AG10803 (cell line): ENCODE measurements at regions not wholly inside any gene's neighbourhood (a gene's known extent, or its start where the extent isn't known, plus 50 kb on each side); places are given as distances from the start of the nearest gene placed in this dataset.

Source experiments
- DNase-seq: peaks from one replicate; pipeline ENCODE4 v3.0.0; 2010; ENCODE audit warnings: low read depth
- H3K4me3 ChIP-seq: 2 replicates; pipeline ENCODE4 v1.5.1; 2011; ENCODE audit warnings: mild to moderate bottlenecking, low read length, control low read depth
- TF ChIP-seq, protein P1 (sequence below): conservative IDR thresholded peaks from 2 replicates; pipeline ENCODE4 v1.5.1; 2011; ENCODE audit warnings: mild to moderate bottlenecking, low read length, control low read depth, inconsistent platforms

DNA sequence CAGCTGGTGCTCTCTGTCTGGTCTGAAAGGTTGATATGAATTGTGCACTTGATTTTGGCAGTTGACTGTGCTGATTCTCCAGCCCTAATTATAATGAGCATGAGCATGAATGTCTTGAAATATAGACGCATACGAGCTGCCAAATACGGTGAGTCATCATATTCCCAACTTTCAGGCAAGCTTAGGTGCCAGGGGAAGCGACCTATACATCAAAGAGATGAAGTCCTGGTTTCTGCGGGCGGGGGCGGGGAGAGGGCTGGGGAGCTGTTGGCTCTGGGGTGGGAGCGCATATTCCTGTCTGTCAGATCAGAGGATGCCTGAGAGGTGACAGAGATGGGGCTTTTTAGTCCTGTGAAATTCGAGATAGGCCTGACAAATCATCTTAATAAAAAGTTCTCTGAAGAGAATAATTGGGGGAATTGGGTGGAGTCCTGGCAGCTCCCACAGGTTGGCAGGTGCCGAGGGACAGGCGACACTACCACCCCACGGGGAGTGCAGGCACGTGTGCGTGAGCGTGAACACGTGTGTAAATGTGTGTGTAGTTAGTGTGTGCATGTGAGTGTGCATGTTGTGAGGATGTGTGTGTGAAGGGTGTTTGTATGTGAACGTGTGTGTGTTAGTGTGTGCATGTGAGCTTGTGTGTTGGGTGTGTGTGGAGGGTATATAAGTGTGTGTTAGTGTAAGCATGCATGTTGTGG is 865.3 kb downstream of the TBC1D22A start:
- DNase-seq = no peak
- H3K4me3 ChIP-seq = no peak overlapping the region
- TF ChIP-seq, protein P1, sequence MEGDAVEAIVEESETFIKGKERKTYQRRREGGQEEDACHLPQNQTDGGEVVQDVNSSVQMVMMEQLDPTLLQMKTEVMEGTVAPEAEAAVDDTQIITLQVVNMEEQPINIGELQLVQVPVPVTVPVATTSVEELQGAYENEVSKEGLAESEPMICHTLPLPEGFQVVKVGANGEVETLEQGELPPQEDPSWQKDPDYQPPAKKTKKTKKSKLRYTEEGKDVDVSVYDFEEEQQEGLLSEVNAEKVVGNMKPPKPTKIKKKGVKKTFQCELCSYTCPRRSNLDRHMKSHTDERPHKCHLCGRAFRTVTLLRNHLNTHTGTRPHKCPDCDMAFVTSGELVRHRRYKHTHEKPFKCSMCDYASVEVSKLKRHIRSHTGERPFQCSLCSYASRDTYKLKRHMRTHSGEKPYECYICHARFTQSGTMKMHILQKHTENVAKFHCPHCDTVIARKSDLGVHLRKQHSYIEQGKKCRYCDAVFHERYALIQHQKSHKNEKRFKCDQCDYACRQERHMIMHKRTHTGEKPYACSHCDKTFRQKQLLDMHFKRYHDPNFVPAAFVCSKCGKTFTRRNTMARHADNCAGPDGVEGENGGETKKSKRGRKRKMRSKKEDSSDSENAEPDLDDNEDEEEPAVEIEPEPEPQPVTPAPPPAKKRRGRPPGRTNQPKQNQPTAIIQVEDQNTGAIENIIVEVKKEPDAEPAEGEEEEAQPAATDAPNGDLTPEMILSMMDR = no peak

DNA sequence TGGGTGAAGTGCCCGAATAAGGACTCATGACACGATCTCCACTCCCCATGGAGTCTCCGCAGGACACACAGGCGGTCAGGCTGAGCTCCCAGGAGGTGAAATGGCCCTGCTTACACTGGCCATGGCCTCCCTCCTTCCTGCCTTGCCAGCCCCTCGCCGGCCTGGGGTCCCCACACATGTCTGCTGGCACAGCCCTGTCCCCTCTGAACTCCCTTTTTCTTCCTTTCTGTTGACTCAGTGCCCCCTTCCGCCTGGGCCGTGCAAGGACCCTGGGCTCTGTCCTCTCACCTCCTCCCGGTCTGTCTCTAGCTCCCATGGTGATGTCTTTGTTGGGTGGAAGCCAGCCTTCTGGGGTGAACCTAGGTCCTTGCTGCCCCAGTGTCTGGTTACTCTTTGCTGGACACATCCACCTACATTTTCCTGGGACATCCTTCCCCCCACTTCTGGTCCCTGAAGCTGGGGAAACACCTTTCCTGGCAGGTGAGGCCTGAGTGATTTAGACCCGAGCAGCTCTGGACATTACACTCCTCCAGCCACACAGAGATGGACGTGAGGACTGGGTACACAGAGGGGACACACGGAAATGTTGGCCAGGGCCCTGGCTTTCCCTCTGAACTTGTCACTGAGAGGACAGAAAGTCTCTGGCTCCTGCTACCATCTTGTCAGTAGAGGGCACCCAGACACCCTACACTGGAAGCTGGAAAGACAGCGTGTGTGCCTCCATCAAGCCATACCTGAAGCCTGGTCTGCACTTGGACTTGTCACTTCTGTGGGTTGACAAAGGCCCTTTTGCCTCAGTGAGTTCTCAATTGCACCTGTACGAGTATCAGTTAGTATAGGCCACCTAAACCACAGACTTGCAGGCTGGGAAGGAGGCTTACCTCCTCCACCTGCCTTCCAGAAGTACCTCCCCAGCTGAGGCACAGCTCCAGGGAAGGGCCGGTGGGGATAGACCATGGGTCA is 864.3 kb downstream of the TBC1D22A start:
- TF ChIP-seq, protein P1 = no peak
- DNase-seq = no peak
- H3K4me3 ChIP-seq = no peak overlapping the region

DNA sequence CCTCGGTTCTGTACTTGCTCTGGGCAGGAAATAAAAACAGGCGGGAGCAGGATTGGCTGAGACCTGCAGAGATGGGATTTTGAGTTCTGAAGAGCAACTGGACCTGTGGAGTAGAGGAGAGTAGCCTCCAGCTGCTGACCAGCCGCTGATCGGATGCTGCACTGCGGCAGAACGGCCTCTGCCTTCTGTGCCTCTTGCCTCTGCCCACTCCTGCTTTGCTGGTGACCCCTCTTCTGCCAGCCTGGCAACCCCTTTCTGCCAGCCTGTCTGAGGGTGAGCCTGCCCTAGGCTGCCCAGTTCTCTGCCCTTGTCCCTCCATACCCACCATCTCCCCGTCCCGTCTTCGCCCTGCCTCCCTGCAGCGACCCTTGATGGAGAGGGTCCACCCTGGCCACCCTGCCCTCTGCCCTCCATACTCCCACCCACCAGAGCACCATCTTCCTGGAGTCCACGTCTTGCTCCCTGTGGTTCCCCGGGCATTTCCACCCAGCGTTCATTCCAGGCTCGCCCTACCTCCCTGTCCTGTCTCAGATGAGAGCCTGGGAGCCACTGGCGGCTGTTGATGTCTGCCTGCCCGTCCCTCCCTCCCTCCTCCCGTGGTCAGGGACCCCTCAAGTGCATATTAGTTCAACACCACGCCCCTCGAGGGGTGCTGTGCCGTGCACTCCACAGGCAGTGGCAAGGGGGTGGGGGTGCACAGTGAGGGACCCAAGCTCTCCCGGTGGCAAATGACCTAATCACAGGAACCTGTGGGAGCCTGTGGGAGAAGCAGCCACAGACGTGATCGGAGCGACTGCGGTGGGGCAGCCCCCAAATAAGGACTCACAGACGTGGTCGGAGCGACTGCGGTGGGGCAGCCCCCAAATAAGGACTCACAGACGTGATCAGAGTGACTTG is 863.3 kb downstream of the TBC1D22A start:
- TF ChIP-seq, protein P1 = no peak

DNA sequence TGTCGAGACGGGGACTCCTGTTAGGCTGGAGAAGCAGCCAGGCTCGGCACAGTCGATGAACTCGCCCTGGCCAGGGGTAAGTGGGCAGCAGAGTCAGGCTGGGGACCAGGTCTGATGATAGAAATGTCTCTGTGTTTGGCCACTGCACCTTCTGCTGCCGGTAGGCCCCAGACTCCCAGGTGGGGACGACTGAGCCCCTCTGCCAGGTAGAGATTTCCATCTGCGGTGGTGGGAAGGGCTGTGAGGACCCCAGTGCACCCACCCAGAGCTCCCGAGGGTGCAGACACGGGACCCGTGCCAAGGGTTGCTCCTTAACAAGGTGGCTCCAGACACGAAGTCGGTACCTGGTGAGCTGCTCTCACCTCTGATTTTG is 862.5 kb downstream of the TBC1D22A start:
- no peak overlapping the region for H3K4me3 ChIP-seq
- no peak for DNase-seq

More for the DNA sequence above, 863.3 kb downstream of the TBC1D22A start:
- no peak for DNase-seq
- H3K4me3 ChIP-seq = no peak overlapping the region

DNA sequence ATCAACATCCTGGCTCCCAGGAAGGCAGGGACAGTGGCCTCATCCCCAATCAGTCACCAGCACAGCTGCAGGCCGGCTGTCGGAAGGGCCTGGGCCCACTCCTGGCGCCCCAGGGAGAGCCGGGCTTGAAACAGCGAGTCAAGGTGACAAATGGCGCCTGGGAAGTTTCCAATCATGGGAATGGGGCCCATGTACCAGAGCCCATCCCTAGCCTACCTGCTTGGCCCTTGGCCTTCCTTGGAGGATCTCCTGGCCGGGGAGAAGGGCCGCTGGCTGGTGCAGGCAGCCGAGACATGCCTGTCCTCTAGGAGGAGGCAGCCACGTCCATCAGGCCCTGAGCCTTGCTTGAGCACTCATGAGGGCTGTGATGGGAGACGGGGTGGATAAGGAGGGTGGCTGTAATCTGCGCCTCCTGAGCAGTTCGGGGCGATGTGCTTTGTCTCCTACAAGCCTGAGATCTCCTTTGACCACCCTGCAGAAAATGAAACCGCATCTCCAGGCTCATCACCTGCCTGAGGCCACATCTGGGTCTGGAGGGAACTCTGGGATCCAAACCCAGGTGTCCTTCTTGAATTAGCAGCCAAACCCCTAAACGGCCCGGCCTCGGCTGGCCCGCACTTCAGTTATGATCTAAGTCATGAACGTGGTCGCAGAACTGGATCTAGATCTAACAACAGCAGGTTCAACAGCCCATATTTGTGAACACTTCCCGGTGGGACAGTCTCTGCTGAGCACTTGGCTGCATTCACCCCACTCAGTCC is 862.0 kb downstream of the TBC1D22A start:
- DNase-seq = no peak
- no peak overlapping the region for H3K4me3 ChIP-seq
- TF ChIP-seq, protein P1 = no peak

More for the DNA sequence above, 862.5 kb downstream of the TBC1D22A start:
- TF ChIP-seq, protein P1 = no peak

DNA sequence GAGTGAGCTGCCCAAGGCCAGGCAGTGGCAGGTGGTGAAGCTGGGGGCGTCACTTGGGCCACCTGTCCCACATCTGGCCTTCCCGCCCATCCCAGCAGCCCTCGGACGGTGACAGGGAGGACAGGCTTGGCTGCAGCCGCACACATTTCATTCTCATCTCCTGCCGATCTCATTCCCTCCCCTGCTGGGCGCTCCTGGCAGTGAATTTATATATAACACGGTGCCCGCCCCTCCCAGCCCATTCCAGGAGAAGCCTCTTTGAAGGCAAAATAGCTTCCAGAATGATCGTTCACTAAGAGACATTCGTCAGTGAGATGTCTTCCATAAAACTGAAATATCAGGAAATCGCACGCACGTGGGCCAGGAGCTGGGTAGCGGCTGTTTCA is 861.3 kb downstream of the TBC1D22A start:
- no peak for DNase-seq
- TF ChIP-seq, protein P1 = no peak

More for the DNA sequence above, 861.3 kb downstream of the TBC1D22A start:
- H3K4me3 ChIP-seq = no peak overlapping the region
